Right lobe of liver (tissue), 4 donors: ENCODE measurements at regions not wholly inside any gene's neighbourhood (a gene's known extent, or its start where the extent isn't known, plus 50 kb on each side); places are given as distances from the start of the nearest gene placed in this dataset.

Experiments
- CTCF ChIP-seq, 4 donors: fragments of 200-600 bp in 3 of 4; fragments of 450-650 bp in 1 of 4; IDR thresholded peaks; one replicate each; pipeline versions ENCODE4 v1.5.1 to v1.8.0; 2016 to 2022; ENCODE audit warnings: antibody characterized with exemption in 4 of 4, mild to moderate bottlenecking in 2 of 4
- POLR2A ChIP-seq: fragments of 450-650 bp; IDR thresholded peaks from one replicate; pipeline ENCODE4 v1.6.1; 2017; ENCODE audit warnings: antibody characterized with exemption, mild to moderate bottlenecking
- donor health status: DM: no; HTN: no; CAD: no.
- donor health status: DM: no; HTN: no; CAD: no.
- donor health status: DM: no; HTN: yes; CAD: no.

- no peak for TF ChIP-seq CTCF (IDR thresholded peaks at IDR 0.05)
- TF ChIP-seq POLR2A: no peak
These were observed 499.7 kb upstream of the SYT4 start for GRCh38 chr18:43776997-43777396.
